Lower lobe of right lung (tissue), 2 donors: ENCODE measurements at regions not wholly inside any gene's neighbourhood (a gene's known extent, or its start where the extent isn't known, plus 50 kb on each side); places are given as distances from the start of the nearest gene placed in this dataset.

ENCODE experiments used
- ATAC-seq, 2 donors: fragments of 200-7000 bp; cut with Tn5 transposase; one replicate each; pipeline ENCODE4 v1.9.1; 2020 to 2022; ENCODE audit warnings: mild to moderate bottlenecking in 2 of 2, moderate library complexity in 2 of 2
- DNase-seq: peaks from one replicate; pipeline ENCODE4 v3.0.0-alpha.2; 2020
- H3K27ac ChIP-seq: fragments of 200-600 bp; one replicate; pipeline ENCODE4 v1.8.0; 2022
- H3K27me3 ChIP-seq: fragments of 200-600 bp; one replicate; pipeline ENCODE4 v1.8.0; 2022; ENCODE audit warnings: low read depth
- H3K36me3 ChIP-seq: fragments of 200-600 bp; one replicate; pipeline ENCODE4 v1.8.0; 2022; ENCODE audit warnings: mild to moderate bottlenecking
- H3K4me1 ChIP-seq: fragments of 200-600 bp; one replicate; pipeline ENCODE4 v1.8.0; 2022
- H3K4me3 ChIP-seq: fragments of 200-600 bp; one replicate; pipeline ENCODE4 v1.8.0; 2022; ENCODE audit warnings: mild to moderate bottlenecking
- H3K9me3 ChIP-seq: fragments of 200-600 bp; one replicate; pipeline ENCODE4 v1.8.0; 2022
- CTCF ChIP-seq: fragments of 200-600 bp; IDR thresholded peaks from one replicate; pipeline ENCODE4 v1.8.0; 2022; ENCODE audit warnings: antibody characterized with exemption, mild to moderate bottlenecking
- intact Hi-C: fragments of 100-400 bp; cut with DNase I; formaldehyde crosslinking; loops from one replicate; pipeline ENCODE4 v1.11.0; 2022
- donor health status: DM: no; HTN: yes; CAD: no; lungs with severe emphysema.

GRCh38 chr10:43710772-43711471 is 62.2 kb upstream of the ZNF32 start:
- no peak for TF ChIP-seq CTCF

GRCh38 chr10:43708262-43708661 is 59.6 kb upstream of the ZNF32 start:
- Histone ChIP-seq H3K4me3 (no peak overlapping the region), H3K36me3 (no peaks in the 10 kb centered on the region), H3K27me3 (no peaks in the 10 kb centered on the region), H3K4me1 (peaks cover 3% of the 10 kb centered on the region), H3K27ac (no peak overlapping the region), H3K9me3 (no peaks in the 10 kb centered on the region)
- intact Hi-C loops = no loop called here
- no peak for TF ChIP-seq CTCF
- DNase-seq (no peak), ATAC-seq (no peak)

More at GRCh38 chr10:43710772-43711471, 62.2 kb upstream of the ZNF32 start:
- Histone ChIP-seq H3K4me1 (peaks cover 3% of the 10 kb centered on the region), H3K27me3 (no peaks in the 10 kb centered on the region), H3K36me3 (no peaks in the 10 kb centered on the region), H3K27ac (no peak overlapping the region), H3K4me3 (no peak overlapping the region), H3K9me3 (no peaks in the 10 kb centered on the region)
- intact Hi-C loops = no loop called here
- ATAC-seq (no peak), DNase-seq (no peak)

- intact Hi-C loops = no loop called here
- Histone ChIP-seq H3K4me1 (peaks cover 3% of the 10 kb centered on the region), H3K36me3 (no peaks in the 10 kb centered on the region), H3K27me3 (no peaks in the 10 kb centered on the region), H3K9me3 (no peaks in the 10 kb centered on the region), H3K4me3 (no peak overlapping the region), H3K27ac (no peak overlapping the region)
- ATAC-seq (peak in 1 of 2 donors; percentile 29), DNase-seq (no peak)
- no peak for TF ChIP-seq CTCF
Measured at GRCh38 chr10:43707770-43708169, 59.1 kb upstream of the ZNF32 start.

GRCh38 chr10:43706166-43706565 is 57.5 kb upstream of the ZNF32 start:
- H3K9me3 ChIP-seq = no peaks in the 10 kb centered on the region
- intact Hi-C loops = no loop called here

GRCh38 chr10:43703286-43703685 is 54.6 kb upstream of the ZNF32 start:
- intact Hi-C loops = no loop called here
- TF ChIP-seq CTCF = no peak
- Histone ChIP-seq H3K27ac (no peak overlapping the region), H3K4me3 (no peak overlapping the region), H3K27me3 (no peaks in the 10 kb centered on the region), H3K4me1 (peaks cover 1% of the 10 kb centered on the region), H3K9me3 (no peaks in the 10 kb centered on the region), H3K36me3 (no peaks in the 10 kb centered on the region)
- DNase-seq = no peak
- ATAC-seq = peak in 1 of 2 donors; percentile 13

More at GRCh38 chr10:43706166-43706565, 57.5 kb upstream of the ZNF32 start:
- no peak for DNase-seq
- Histone ChIP-seq H3K27me3 (no peaks in the 10 kb centered on the region), H3K4me3 (no peak overlapping the region), H3K4me1 (peaks cover 3% of the 10 kb centered on the region), H3K27ac (no peak overlapping the region), H3K36me3 (no peaks in the 10 kb centered on the region)
- no peak for TF ChIP-seq CTCF
- no peak for ATAC-seq
